WTC11 (cell line): ENCODE measurements at regions not wholly inside any gene's neighbourhood (a gene's known extent, or its start where the extent isn't known, plus 50 kb on each side); places are given as distances from the start of the nearest gene placed in this dataset.

Experiments
- ATAC-seq: fragments of 200-7000 bp; cut with Tn5 transposase; 2 replicates; pipeline ENCODE4 v1.10.0; 2021; ENCODE audit warnings: mild to moderate bottlenecking, moderate library complexity
- CTCF ChIA-PET: fragments of 300-600 bp; sonication (Branson Sonifier 250); formaldehyde crosslinking; loops from one replicate; lab custom pipeline; 2021; ENCODE audit warnings: antibody characterized with exemption; lab: Charles Lee
- POLR2A ChIA-PET: fragments of 350-600 bp; sonication (Branson Sonifier 250); formaldehyde crosslinking; loops from one replicate; lab custom pipeline; 2021; ENCODE audit warnings: antibody characterized with exemption; lab: Charles Lee
- DNase-seq: peaks from one replicate; pipeline ENCODE4 v3.0.0; 2021; ENCODE audit warnings: low spot score
- H3K27ac Mint-ChIP-seq: 2 replicates; pipeline ENCODE4 v1.8.0; 2021; ENCODE audit warnings: mixed read lengths
- H3K27me3 Mint-ChIP-seq: 2 replicates; pipeline ENCODE4 v1.8.0; 2021; ENCODE audit warnings: low read depth, mild to moderate bottlenecking, moderate library complexity, mixed read lengths
- H3K36me3 Mint-ChIP-seq: 2 replicates; pipeline ENCODE4 v1.8.0; 2021; ENCODE audit warnings: mixed read lengths
- H3K4me1 Mint-ChIP-seq: 2 replicates; pipeline ENCODE4 v1.8.0; 2022; ENCODE audit warnings: mixed read lengths
- H3K4me3 Mint-ChIP-seq: 2 replicates; pipeline ENCODE4 v1.8.0; 2021; ENCODE audit warnings: mild to moderate bottlenecking, moderate library complexity, mixed read lengths
- H3K9me3 Mint-ChIP-seq: 2 replicates; pipeline ENCODE4 v1.8.0; 2021; ENCODE audit warnings: mixed read lengths
- CBFB ChIP-seq: sonication (generic); formaldehyde crosslinking; IDR thresholded peaks from 2 replicates; pipeline ENCODE4 v1.8.1; 2022; ENCODE audit warnings: mild to moderate bottlenecking, low read depth, missing genetic modification reagents
- CREB1 ChIP-seq: sonication (generic); formaldehyde crosslinking; IDR thresholded peaks from 2 replicates; pipeline ENCODE4 v1.8.0; 2023; ENCODE audit warnings: mild to moderate bottlenecking, missing genetic modification reagents
- CREM ChIP-seq: sonication (generic); formaldehyde crosslinking; IDR thresholded peaks from 2 replicates; pipeline ENCODE4 v1.8.1; 2022; ENCODE audit warnings: mild to moderate bottlenecking, missing genetic modification reagents, moderate library complexity
- EMX1 ChIP-seq: fragments of 250-450 bp; sonication (Bioruptor Pico); IDR thresholded peaks from 2 replicates; pipeline ENCODE4 v1.8.0; 2021; ENCODE audit warnings: mild to moderate bottlenecking
- FOXP1 ChIP-seq: sonication (generic); formaldehyde crosslinking; IDR thresholded peaks from 2 replicates; pipeline ENCODE4 v1.8.0; 2022; ENCODE audit warnings: missing genetic modification reagents, mild to moderate bottlenecking, moderate library complexity, borderline replicate concordance
- NFE2L1 ChIP-seq: sonication (generic); formaldehyde crosslinking; IDR thresholded peaks from 2 replicates; pipeline ENCODE4 v1.8.1; 2023; ENCODE audit warnings: missing genetic modification reagents
- NFYB ChIP-seq: sonication (generic); formaldehyde crosslinking; conservative IDR thresholded peaks from 2 replicates; pipeline ENCODE4 v1.8.0; 2022; ENCODE audit warnings: low read depth, missing genetic modification reagents
- NR1H2 ChIP-seq: sonication (generic); formaldehyde crosslinking; IDR thresholded peaks from 2 replicates; pipeline ENCODE4 v1.9.0; 2021; ENCODE audit warnings: mild to moderate bottlenecking, moderate library complexity, missing genetic modification reagents
- NR3C1 ChIP-seq: sonication (generic); formaldehyde crosslinking; conservative IDR thresholded peaks from 2 replicates; pipeline ENCODE4 v1.8.1; 2023; ENCODE audit warnings: low read depth, mild to moderate bottlenecking, missing genetic modification reagents
- TP53 ChIP-seq: sonication (generic); formaldehyde crosslinking; IDR thresholded peaks from 2 replicates; pipeline ENCODE4 v1.8.1; 2023; ENCODE audit warnings: mild to moderate bottlenecking, missing genetic modification reagents
- ZNF121 ChIP-seq: sonication (generic); formaldehyde crosslinking; IDR thresholded peaks from 2 replicates; pipeline ENCODE4 v1.8.0; 2023; ENCODE audit warnings: missing genetic modification reagents
- ZNF423 ChIP-seq: fragments of 250-450 bp; sonication (Bioruptor Pico); IDR thresholded peaks from 2 replicates; pipeline ENCODE4 v2.1.2; 2022; ENCODE audit warnings: mild to moderate bottlenecking, moderate library complexity
- TF ChIP-seq, protein P1 (sequence below): sonication (generic); formaldehyde crosslinking; IDR thresholded peaks from 2 replicates; pipeline ENCODE4 v1.8.1; 2022; ENCODE audit warnings: mild to moderate bottlenecking, missing genetic modification reagents, moderate library complexity, borderline replicate concordance
- TF ChIP-seq, protein P2 (sequence below): sonication (generic); formaldehyde crosslinking; IDR thresholded peaks from 2 replicates; pipeline ENCODE4 v1.8.1; 2023; ENCODE audit warnings: mild to moderate bottlenecking, missing genetic modification reagents, borderline replicate concordance
- TF ChIP-seq, protein P3 (sequence below): sonication (generic); formaldehyde crosslinking; IDR thresholded peaks from 2 replicates; pipeline ENCODE4 v1.8.0; 2023; ENCODE audit warnings: mild to moderate bottlenecking, missing genetic modification reagents
- TF ChIP-seq, protein P4 (sequence below): fragments of 250-450 bp; sonication (Bioruptor Pico); conservative IDR thresholded peaks from 2 replicates; pipeline ENCODE4 v1.9.0; 2021; ENCODE audit warnings: mild to moderate bottlenecking
- TF ChIP-seq, protein P5 (sequence below): fragments of 200-600 bp; IDR thresholded peaks from 2 replicates; pipeline ENCODE4 v1.8.0; 2022; ENCODE audit warnings: antibody characterized with exemption
- TF ChIP-seq, protein P6 (sequence below): sonication (generic); formaldehyde crosslinking; IDR thresholded peaks from 2 replicates; pipeline ENCODE4 v1.8.1; 2022; ENCODE audit warnings: low read depth, mild to moderate bottlenecking, moderate library complexity, missing genetic modification reagents, borderline replicate concordance

DNA sequence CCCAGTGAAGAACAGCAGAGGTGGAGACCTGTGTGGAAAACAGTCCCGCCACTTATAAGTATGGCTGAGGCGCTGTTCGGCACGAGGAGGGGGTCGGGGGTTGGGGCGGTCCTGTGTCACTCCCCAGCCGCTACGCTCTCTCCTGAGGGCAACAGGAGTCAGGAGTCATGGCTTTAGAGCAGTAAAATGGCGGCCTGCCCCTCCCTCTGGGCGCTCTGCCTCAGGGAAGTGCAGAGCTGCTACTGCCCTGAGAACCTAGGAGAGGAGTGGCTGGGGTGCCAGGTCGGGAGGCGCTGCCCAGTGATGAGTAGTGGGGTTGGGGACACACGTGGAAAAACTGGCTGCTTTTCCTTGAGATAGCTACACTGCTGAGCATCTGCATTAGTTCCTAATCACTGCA is 551.2 kb upstream of the AMOT start (continued):
- TF ChIP-seq, protein P1, sequence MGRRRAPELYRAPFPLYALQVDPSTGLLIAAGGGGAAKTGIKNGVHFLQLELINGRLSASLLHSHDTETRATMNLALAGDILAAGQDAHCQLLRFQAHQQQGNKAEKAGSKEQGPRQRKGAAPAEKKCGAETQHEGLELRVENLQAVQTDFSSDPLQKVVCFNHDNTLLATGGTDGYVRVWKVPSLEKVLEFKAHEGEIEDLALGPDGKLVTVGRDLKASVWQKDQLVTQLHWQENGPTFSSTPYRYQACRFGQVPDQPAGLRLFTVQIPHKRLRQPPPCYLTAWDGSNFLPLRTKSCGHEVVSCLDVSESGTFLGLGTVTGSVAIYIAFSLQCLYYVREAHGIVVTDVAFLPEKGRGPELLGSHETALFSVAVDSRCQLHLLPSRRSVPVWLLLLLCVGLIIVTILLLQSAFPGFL: no peak
- TF ChIP-seq NR3C1: no peak

DNA sequence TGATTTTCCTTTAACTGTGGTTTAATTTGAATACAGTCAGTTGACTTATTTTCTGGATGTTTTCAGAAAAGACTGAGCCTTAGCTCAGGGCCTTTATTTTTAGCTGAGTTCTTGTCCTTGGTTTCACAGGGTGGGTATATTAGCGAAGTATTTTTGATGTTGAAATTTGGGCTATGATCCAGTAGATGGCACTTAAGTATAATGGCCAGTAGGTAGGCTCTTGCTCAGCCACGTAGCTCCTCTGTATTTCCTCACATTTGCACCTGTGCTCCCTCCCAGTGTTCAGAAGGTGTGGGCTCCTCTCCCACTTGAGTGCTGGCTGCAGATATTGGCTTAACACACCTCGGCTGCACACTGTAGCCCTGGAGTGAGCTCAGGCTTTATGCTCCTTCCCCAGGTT is 549.9 kb upstream of the AMOT start:
- peaks cover 13% of the 10 kb centered on the region for H3K4me1 Mint-ChIP-seq
- ATAC-seq: peak; percentile 36
- CTCF ChIA-PET: interaction anchor here (1.1 kb wide), 1 partner anchor 118 kb away, joined by 4 read pairs; no protein-coding TSS in a partner anchor

DNA sequence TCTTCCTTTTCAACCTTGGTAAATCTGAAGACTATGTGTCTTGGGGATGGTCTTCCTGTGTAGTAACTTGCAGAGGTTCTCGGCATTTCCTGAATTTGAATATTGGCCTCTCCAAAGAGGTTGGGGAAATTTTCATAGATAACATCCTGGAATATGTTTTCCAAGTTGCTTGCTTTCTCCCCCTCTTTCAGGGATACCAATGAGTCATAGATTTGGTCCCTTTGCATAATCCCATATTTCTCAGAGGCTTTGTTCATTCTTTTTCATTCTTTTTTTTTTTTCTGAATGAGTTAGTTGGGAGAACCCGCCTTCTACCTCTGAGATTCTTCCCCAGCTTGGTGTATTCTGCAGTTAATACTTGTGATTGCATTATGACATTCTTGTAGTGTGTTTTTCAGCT is 549.2 kb upstream of the AMOT start:
- POLR2A ChIA-PET: interaction anchor here (0.6 kb wide), 1 partner anchor 257 kb away, joined by 5 read pairs; no protein-coding TSS in a partner anchor
- no peak for ATAC-seq
- DNase-seq: no peak
- H3K4me1 Mint-ChIP-seq: peaks cover 11% of the 10 kb centered on the region
- peaks cover 35% of the 10 kb centered on the region for H3K9me3 Mint-ChIP-seq
- H3K36me3 Mint-ChIP-seq: peaks cover 23% of the 10 kb centered on the region
- H3K27ac Mint-ChIP-seq: no peak overlapping the region
- H3K27me3 Mint-ChIP-seq: no peaks in the 10 kb centered on the region
- CTCF ChIA-PET: interaction anchor here (1.1 kb wide), 1 partner anchor 119 kb away, joined by 4 read pairs; no protein-coding TSS in a partner anchor
- H3K4me3 Mint-ChIP-seq: no peak overlapping the region
- TF ChIP-seq CBFB (CRISPR knock-in tag) (no peak), CREM (CRISPR knock-in tag) (no peak), NFYB (CRISPR knock-in tag) (no peak), ZNF423 (CRISPR knock-in tag) (no peak), CREB1 (no peak)
- TF ChIP-seq, protein P2, sequence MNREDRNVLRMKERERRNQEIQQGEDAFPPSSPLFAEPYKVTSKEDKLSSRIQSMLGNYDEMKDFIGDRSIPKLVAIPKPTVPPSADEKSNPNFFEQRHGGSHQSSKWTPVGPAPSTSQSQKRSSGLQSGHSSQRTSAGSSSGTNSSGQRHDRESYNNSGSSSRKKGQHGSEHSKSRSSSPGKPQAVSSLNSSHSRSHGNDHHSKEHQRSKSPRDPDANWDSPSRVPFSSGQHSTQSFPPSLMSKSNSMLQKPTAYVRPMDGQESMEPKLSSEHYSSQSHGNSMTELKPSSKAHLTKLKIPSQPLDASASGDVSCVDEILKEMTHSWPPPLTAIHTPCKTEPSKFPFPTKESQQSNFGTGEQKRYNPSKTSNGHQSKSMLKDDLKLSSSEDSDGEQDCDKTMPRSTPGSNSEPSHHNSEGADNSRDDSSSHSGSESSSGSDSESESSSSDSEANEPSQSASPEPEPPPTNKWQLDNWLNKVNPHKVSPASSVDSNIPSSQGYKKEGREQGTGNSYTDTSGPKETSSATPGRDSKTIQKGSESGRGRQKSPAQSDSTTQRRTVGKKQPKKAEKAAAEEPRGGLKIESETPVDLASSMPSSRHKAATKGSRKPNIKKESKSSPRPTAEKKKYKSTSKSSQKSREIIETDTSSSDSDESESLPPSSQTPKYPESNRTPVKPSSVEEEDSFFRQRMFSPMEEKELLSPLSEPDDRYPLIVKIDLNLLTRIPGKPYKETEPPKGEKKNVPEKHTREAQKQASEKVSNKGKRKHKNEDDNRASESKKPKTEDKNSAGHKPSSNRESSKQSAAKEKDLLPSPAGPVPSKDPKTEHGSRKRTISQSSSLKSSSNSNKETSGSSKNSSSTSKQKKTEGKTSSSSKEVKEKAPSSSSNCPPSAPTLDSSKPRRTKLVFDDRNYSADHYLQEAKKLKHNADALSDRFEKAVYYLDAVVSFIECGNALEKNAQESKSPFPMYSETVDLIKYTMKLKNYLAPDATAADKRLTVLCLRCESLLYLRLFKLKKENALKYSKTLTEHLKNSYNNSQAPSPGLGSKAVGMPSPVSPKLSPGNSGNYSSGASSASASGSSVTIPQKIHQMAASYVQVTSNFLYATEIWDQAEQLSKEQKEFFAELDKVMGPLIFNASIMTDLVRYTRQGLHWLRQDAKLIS: no peak

More for the DNA sequence above, 549.9 kb upstream of the AMOT start:
- peaks cover 33% of the 10 kb centered on the region for H3K9me3 Mint-ChIP-seq
- peaks cover 23% of the 10 kb centered on the region for H3K36me3 Mint-ChIP-seq
- no peak for TF ChIP-seq EMX1
- TF ChIP-seq FOXP1: no peak
- TF ChIP-seq ZNF121 (CRISPR knock-in tag): no peak
- TF ChIP-seq CBFB (CRISPR knock-in tag): no peak
- no peak for TF ChIP-seq CREB1
- TF ChIP-seq, protein P3, sequence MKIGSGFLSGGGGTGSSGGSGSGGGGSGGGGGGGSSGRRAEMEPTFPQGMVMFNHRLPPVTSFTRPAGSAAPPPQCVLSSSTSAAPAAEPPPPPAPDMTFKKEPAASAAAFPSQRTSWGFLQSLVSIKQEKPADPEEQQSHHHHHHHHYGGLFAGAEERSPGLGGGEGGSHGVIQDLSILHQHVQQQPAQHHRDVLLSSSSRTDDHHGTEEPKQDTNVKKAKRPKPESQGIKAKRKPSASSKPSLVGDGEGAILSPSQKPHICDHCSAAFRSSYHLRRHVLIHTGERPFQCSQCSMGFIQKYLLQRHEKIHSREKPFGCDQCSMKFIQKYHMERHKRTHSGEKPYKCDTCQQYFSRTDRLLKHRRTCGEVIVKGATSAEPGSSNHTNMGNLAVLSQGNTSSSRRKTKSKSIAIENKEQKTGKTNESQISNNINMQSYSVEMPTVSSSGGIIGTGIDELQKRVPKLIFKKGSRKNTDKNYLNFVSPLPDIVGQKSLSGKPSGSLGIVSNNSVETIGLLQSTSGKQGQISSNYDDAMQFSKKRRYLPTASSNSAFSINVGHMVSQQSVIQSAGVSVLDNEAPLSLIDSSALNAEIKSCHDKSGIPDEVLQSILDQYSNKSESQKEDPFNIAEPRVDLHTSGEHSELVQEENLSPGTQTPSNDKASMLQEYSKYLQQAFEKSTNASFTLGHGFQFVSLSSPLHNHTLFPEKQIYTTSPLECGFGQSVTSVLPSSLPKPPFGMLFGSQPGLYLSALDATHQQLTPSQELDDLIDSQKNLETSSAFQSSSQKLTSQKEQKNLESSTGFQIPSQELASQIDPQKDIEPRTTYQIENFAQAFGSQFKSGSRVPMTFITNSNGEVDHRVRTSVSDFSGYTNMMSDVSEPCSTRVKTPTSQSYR: no peak
- no peak for TF ChIP-seq TP53 (CRISPR knock-in tag)
- TF ChIP-seq, protein P4, sequence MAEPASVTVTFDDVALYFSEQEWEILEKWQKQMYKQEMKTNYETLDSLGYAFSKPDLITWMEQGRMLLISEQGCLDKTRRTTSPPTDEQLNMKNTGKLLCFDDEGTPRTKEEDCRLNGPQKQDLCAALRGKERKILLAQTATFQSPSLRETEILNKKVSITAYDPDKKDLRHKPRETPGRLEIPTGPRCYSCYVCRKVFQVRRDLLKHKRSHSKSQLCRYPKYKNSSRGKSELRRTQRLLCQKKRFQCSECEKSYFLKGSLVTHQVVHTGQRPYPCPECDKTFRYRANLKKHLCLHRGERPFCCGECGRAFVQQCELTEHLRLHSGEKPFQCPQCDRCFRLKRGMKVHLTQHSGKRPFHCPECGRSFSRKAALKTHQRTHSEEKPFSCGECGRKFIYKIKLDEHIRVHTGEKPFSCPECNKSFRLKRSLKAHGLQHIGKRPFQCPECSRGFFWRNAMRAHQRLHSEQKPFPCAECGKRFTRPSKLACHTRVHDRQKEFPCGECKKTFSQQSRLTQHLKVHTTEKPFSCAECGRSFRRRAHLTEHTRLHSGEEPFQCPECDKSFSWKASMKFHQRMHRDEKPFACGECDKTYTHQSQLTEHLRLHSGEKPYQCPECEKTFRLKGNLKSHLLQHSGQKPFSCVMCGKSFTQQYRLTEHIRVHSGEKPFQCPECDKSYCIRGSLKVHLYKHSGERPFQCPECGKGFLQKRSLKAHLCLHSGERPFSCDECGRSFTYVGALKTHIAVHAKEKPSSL (CRISPR knock-in tag): no peak
- TF ChIP-seq, protein P5, sequence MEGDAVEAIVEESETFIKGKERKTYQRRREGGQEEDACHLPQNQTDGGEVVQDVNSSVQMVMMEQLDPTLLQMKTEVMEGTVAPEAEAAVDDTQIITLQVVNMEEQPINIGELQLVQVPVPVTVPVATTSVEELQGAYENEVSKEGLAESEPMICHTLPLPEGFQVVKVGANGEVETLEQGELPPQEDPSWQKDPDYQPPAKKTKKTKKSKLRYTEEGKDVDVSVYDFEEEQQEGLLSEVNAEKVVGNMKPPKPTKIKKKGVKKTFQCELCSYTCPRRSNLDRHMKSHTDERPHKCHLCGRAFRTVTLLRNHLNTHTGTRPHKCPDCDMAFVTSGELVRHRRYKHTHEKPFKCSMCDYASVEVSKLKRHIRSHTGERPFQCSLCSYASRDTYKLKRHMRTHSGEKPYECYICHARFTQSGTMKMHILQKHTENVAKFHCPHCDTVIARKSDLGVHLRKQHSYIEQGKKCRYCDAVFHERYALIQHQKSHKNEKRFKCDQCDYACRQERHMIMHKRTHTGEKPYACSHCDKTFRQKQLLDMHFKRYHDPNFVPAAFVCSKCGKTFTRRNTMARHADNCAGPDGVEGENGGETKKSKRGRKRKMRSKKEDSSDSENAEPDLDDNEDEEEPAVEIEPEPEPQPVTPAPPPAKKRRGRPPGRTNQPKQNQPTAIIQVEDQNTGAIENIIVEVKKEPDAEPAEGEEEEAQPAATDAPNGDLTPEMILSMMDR: no peak
- no peak for TF ChIP-seq NR1H2 (CRISPR knock-in tag)
- TF ChIP-seq, protein P6, sequence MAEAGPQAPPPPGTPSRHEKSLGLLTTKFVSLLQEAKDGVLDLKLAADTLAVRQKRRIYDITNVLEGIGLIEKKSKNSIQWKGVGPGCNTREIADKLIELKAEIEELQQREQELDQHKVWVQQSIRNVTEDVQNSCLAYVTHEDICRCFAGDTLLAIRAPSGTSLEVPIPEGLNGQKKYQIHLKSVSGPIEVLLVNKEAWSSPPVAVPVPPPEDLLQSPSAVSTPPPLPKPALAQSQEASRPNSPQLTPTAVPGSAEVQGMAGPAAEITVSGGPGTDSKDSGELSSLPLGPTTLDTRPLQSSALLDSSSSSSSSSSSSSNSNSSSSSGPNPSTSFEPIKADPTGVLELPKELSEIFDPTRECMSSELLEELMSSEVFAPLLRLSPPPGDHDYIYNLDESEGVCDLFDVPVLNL (CRISPR knock-in tag): no peak
- no peak for TF ChIP-seq NR3C1
- no peak for TF ChIP-seq NFE2L1
- no peaks in the 10 kb centered on the region for H3K27me3 Mint-ChIP-seq
- POLR2A ChIA-PET: interaction anchor here (0.6 kb wide), 1 partner anchor 256 kb away, joined by 5 read pairs; no protein-coding TSS in a partner anchor
- DNase-seq: no peak
- no peak overlapping the region for H3K27ac Mint-ChIP-seq
- H3K4me3 Mint-ChIP-seq: no peak overlapping the region
